ENCODE measurements at regions not wholly inside any gene's neighbourhood (a gene's known extent, or its start where the extent isn't known, plus 50 kb on each side); places are given as distances from the start of the nearest gene placed in this dataset.

DNA sequence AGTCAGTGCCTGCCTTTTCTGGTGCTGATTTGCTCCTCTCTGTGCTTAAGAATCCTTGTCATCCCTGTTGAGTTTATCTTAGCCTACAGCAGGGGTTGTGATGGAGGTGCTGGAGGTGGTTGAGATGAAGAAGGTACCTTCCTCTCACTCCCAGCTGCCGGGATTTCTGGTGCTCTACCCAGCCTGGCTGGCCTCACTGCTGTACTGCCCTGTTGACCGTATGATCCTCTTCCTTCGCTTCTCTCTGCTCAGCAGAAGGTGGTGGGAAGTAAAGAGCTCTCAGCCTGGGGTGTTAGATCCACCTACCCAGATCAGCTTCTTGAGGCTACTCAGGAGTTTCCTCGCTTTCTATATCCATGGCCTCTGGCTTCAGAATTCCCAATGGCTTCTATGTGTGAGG lies 101.0 kb upstream of the NXT1 start:
- DNase-seq: no peak

DNA sequence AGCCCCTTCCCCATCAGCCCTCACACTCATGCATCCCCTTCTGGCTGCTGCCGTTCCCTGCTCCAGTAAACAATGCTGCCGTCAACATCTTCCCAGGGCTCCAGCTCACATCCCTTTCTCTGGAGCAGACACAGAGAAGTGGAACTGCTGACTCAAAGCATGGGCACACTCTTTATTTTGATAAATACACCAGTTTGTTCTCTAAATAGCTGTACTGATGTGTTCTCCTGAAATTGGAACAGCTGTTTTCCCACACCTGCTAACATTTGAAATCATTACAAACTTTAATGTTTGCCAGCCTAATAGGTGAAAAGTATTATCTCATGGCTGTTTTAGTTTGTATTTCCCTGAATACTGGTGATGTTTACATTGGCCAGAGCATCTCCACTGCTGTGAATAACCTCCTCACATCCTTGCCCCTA lies 102.1 kb upstream of the NXT1 start:
- no peak for DNase-seq

DNA sequence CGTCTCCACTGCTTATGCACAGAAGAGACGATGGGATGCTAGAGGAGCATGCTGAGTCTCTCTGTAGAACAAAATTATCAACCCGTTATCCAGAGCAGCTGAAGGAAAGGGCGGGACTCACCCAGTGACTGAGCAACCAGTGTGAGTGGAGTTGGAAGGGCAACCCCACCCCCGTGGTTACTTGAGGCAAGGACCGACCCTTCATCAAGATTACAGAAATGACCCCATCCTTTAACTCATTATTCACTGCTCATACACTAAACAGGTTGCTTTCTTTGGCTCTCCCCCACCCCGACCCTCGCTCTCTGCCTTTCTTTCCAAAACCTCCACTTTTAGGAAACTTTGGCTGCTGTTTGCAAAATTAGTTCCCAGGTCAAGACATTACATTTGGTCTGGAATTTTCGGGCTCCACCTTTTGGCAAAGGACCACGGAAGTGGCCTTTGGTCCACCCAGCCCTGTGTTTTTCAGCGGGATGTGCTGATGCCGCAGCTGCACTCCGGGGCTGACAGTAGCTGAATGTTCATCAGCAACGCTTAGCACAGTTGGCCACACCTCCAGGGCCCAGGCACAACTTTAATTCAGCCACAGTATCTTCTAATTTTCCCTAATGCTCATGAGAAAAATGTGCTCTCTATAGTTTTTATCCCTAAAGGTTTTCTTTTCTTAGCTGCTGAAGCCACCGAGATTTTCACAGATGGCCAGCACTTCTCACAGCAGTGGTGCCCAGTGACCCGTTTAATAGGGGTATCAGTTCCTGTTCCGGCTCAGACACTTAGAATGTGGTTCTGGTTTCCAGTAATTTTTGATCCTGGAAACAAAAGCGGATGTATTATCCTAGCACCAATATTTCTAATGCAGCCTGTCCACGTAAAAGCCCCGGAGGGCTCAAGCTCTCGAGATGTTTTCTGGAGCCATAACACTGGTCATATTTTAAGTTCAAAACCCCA lies 103.6 kb upstream of the NXT1 start:
- peak; percentile 25 for DNase-seq

DNA sequence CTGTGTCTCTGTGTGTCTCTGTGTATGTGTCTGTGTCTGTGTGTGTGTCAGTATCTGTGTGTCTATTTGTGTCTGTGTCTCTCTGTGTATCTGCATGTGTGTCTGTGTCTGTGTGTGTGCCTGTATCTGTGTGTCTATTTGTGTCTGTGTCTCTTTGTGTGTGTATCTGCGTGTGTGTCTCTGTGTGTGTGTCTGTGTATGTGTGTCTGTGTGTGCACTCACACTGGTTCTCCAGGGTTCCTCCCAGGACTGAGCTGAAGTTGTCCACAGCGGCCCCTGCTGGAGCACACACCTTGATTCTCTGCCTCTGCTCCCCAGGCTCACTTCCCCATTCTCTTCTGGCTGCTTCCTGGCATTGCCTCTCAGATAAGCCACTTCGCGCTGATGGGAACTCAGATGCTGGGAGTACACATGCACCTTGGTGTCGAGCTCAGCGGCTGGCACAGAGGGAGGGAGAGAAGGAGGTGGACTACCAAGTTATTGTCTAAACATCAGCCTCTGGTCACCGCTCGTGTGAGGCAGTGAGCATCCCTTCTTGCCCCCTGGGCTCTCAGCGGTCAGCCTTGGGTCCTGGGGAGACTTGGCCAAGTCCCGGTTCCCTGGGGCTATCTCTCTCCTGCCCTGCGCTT lies 104.9 kb upstream of the NXT1 start:
- DNase-seq: peak; percentile 76

DNA sequence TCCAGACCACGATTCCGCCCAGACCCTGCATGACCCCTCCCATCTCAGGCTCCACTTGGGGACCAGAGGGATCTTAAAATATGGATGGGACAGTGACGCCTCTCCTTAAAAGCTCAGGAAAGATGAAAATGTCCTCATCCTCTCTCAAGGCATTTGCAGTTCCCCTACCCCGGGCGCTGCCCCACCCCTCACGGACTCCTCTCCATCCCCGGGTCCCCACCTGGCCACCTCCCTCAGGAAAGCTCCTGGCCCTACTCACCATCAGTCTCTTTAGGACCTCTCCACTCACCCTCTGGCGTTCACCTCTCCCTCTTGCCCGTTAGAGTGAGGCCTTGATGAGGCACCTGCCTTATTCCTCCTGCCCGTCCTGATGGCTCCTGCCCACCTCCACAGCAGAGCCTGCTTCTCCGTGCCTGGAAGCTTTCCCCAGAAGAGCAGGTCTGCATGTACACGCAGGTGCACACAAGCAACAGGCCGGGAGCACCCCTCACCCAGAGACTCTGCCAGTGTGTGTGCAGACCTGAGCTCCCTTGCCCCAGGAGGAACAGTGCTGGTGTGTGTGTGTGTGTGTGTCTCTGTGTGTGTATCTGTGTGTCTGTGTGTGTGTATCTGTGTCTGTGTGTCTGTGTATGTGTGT lies 105.6 kb upstream of the NXT1 start:
- DNase-seq: no peak

DNA sequence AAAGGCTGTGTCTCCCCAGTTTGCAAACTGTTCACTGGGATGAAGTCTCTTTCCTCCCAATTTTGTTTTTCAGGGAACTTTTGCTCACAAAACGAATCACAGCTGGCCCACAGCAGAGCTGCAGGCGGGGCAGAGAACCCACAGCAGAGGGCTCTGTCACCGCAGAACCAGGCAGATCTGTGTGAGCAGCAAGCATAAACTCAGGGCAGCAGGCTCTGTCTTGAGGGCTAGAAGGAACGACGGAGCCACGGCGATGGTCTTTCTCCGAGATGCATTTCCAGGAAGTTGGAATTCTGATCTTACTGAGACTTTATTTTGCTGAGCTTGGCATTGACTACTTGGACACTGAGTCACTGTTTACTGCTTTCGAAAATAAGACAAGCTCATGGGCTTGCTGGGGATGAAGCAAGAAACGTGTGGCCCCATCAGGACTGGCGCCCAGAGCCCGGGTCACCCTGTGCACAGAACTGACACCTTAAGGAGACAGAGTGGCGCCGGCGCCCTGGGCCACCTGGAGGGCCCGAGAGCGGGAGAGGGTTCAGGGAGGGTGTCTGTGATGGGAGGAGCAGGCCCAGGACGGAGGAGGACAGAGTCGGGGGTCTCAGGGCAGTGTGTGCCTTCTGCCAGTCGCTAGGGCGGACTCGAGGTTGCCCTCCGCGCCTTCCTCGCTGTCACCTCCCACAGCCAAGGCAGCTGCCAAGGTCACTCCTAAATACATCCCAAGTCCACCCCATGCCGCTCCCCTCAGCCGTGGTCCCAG lies 106.3 kb upstream of the NXT1 start:
- no peak for DNase-seq

DNA sequence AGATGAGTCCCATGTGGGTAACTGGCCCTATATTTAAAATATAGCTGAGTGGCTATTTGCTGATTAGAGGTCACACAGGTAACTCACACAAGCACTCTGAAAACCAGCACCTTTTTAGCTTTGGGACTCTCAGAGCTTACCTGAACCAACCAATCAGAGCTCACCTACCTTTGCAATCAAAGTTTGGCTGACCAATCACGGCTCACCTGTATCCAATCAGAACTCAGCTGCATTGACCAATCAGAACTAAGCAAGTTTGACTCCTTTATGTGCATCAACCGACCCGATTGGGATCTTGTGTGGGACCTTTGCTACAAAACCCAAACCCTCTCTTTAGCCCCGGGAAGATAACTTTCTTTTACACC lies 106.8 kb upstream of the NXT1 start:
- no peak for DNase-seq

DNA sequence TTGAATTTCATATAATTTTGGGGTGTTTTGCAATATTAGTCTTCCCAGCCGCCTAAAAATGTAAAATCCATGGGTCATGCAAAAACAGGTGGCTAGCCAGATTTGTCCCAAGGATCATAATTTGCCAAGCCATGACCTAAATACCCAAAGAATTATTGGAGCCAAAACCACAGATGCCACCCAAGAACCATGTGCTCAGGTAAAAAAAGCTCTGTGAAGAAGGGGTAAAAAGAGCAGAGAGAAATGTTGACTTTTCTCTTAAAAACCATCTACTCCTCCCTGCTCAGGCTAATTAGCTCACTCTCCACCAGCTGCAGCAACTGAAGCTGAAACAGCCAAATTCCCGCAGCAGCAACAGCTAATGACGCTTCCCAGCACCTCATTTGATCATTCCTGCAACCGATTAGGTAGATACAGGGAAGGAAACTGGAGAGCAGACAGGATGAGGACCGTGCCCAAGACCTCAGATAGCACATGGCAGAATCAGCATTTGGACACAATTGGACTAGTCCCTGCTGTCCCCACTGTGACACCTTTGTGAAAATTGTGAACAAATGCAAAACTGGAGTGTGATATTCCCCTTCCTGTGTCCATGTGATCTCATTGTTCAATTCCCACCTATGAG lies 107.9 kb upstream of the NXT1 start:
- no peak for DNase-seq

DNA sequence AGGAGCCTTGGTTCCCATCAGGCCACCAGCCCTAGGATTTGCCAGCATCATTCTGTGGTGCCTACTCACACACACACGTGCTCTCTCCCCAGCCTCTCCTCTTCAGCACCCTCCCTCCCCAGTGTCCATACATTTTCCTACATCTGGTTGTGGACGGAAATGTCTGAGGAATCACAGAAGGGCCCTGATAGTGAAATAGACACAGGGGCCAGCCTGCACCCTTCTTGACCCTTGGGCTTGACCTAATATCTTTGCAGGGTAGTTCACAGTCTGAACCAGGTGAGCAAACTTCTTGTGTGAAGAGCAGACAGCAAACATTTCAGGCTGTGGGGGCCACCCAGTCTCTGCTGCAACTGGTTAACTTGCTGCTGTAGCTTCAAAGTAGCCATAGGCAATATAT lies 108.5 kb upstream of the NXT1 start:
- DNase-seq: no peak

DNA sequence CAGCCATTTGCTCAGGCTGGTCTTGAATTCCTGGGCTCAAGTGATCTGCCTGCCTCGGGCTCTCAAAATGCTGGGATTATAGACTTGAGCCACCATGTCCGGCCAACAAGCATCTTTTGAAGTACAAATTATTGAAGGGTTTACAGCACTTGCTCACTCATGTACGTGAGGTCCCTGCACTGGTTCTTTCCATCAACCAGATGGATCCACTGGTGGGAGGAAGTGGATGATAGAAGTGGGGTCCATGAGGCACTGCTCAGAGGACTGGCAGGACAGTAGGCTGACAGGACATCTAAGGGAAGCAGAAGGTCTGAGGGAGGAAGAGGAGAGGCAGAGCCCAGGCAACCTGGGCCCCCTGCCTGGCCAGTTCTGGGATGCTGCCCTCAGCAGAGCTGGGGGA lies 109.2 kb upstream of the NXT1 start:
- no peak for DNase-seq

DNA sequence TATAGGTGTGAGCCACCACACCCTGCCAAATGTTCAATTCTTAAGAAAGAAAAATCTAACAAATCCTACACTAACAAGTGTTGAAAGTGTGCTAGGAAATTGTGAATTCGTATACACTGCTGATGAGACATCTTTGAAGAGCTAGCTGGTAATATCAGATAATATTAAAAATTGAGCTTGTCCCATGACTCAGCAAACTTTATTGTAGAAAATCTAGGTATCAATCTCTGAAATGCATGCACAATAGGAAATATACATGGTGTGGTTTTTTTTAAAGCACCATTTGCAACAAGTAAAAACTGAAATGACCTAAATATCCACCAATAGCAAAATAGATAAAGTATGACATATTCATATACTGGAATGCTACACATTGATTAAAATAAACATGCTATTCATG lies 110.1 kb upstream of the NXT1 start:
- DNase-seq: no peak

DNA sequence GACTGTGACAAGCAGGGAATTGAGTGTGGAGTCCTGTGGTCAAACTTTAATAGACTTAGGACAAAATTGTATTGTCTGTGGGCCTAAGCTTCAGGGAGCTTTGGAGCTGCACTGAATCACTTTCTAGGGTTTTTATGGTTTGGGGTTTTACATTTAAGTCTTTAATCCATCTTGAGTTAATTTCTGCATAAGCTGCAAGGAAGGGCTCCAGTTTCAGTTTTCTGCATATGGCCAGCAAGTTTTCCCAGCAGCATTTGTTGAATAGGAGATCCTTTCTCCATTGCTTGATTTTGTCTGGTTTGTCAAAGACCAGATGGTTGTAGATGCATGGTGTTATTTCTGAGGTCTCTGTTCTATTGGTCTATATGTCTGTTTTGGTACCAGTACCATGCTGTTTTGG lies 113.4 kb upstream of the NXT1 start:
- no peak for DNase-seq

DNA sequence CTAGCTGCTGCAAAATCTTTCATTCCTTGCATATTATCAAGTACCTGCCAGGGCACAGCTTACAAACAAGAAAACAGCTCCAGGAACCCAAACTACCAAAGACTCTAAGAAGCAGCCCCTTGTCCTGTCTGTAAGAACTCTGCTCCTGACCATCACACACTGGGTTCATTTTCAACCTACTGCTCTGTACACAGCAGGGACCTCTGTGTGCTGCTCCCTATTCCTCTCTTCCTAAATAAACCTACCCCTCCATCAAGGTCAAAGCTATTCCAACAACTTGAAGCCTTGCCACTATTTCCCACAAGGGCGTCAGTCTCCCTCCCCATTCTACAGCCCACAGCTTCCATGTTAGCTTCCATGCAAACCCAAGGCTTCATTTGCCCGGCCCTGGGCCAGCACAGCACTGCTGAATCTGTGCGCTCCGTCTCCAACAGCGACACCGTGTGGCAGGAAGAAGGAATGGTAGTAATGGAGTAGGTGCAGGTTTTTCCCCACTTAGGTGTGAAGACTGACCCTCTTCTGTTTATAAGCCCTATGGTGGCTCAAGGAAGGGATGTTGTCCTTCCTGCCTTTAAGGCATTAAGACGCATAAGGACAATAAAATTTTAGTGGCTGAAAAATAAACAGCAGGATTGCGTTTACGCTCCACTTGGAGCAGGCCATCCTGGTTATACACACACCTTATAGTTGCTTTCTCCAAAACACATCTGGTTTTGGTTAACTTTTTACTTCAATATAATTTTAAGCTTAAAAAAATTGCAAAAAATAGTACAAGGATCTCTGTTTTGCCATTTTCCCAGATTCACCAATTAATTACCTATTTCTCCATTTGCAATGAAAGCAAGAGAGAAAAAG lies 115.2 kb upstream of the NXT1 start:
- peak; percentile 61 for DNase-seq

DNA sequence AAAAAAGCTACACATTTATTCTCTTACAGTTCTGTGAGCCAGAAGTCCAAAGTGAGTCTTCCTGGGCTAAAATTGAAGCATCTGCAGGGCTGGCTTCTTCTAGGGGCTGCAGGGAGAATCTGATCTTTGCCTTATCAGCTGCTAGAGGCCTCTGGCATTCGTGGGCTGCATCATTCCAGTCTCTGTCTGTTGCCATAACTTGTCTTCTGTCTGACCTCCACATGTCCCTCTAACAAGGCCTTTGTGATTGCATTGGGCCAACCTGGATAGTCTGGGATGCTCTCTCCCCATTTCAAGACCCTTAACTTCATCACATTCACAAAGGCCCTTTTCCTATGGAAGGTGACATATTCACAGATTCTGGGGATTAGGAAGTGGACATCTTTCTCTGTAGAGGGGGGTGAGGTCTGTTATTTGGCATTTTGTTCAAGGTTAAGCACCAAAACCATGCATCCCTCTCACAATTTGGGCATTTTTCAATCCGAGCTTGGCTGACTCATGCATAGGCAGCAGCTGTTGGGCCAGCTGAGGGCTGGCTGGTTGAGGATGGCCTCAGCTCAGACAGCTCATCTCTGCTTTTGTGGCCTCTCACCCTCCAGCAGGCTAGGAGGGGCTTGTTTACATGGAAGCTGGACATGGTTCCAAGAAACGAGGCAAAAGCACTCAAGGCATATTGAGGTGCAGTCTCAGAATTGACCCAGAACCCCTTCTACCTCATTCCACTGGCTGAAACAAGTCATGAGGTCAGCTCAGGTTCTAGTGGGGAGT lies 116.1 kb upstream of the NXT1 start:
- no peak for DNase-seq

DNA sequence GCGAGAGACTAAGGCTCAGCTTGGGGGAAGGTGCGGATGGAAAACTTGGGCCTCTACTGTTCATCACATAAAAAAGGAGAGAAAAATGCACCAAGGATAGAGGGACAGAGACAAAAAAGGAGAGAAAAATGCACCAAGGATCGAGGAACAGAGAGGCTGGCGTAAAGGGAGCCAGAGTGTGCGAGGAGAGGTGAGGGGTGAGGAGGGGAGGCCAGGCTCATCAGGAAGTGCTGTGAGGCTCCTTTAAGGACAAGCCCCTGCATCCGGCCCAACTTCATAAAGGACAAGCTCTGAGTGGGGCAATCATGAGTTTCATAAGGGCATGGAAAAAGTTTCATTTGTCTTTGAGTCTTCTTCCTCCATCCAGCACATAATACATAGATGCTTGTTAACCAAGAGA lies 117.2 kb upstream of the NXT1 start:
- DNase-seq: no peak

DNA sequence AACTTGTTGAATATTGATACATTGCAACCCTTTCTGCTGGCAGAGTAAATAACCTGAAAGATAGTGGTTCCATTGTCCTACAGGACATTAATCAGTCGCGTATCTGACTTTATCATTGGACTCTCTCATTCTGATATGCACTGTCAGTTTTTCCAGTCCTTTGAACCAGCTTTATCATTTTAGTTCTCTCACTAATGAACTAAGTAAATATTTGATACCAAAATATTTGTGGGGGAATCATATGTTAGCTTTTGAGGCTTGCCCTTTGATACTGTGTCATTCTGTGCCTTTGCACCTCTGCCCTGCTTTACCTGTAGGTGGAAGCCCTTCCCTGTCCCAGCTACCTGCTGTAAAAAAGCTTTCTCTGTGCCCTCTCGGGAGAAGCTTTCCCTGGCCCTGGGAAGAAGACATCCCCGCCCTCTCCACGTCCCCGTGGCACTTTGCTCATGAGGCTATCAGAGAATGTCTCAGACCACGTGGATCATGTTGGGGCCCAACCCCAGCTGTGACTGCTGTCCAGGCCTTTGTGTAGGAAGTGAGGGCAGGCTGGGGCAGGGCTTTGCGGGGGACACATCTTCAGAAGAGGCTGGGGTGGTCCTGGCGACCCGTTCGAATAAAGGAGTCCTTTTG lies 117.8 kb upstream of the NXT1 start:
- no peak for DNase-seq

DNA sequence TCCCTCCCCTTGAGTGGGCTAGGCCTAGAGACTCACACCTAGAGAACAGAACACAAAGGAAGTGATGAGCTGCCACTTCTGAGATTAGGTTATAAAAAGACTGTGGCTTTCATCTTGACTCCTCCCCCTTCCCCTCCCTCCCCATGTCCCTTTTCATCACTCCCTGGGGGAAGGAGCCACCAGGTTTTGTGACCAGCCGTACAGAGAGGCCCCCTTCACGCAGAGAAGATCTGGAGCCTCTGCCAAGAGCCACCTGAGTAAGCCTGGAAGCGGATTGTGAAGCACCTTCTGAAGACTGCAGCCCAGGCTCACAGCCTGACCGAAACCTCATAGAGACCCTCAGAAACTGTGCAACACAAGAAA lies 118.4 kb upstream of the NXT1 start:
- DNase-seq: no peak

DNA sequence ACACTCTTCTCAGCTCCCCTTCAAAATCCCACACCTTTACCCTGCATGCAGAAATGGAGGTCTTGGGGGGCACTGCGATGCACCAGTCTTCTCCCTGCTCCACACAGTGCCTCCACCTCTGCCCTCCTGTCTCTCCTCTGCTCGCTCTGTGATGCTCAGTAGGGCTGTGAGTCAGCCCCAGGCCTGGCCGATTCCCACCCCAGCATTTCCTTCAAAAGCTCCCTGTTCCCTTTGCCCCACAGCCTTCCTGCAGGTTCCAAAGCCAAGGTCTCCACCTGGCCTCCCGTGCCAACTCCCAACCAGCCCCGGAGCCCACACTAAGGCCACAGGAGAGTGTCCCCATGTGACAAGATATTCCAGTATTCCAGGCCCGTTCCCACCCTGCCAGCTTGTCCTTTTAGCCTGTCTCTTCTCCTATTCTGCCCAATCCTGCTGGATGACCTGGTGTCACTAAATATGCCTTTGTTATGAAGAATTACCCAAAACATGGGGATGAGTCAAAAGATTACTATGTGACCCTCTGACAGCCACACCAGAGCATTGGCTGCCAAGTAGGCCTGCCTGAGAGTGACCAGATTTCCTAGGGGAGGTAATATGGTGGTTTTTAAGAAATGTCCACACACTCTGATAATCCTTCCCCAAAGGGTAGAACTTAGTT lies 118.9 kb upstream of the NXT1 start:
- no peak for DNase-seq

DNA sequence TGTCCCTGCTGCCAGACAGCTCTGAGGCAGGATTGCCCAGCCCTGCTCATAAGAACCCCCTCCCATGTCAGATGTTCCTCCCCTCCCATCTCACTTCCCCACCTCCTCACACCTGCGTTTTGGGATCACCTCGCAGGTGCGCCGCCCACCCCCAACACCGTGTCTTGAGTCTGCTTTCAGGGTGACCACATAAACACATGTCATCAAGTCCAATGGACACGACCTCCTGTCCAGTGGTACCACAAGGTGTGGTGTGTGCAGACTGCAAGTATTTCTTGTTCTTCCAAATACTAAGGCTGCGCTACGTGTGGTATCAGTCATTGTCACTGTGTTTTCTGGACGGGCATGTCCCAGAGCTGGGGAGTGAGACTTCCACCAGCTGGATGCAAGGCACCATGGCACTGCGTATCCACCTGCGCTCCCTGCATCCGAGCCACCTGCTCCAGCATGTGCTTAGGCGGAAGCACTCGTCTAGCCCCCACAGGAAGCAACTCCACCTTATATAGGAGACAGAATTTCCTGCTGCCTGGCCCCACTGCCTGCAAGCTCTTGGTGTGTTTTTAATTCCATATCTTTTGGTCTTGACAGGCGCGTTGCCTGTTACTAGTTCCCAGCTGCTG lies 119.7 kb upstream of the NXT1 start:
- peak; percentile 21 for DNase-seq

DNA sequence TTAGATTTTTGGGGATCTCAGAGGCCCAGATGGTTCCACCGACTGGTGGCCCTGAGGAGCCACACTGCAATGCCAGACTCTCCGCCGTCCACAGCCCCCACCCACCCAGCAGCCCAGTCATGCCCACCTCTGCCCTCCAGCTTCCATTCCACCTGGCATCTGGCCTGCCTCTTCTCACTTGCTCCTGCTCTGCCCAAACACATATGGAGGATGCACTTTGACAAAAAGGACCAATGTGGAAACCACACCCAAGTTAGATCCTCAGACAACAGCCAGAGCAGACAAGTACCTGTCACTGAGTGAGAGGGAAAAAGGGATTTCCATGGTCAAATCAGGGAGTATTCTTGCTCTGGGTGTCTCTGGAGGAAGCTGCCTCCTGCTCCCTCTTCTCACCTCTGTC lies 120.6 kb upstream of the NXT1 start:
- no peak for DNase-seq
